Tibial artery (tissue), 4 donors: ENCODE measurements at regions not wholly inside any gene's neighbourhood (a gene's known extent, or its start where the extent isn't known, plus 50 kb on each side); places are given as distances from the start of the nearest gene placed in this dataset.

Experiments
- DNase-seq, 2 donors: peaks; one replicate each; pipeline ENCODE4 v3.0.0-alpha.2; 2019
- H3K27ac ChIP-seq, 2 donors: fragments of 200-600 bp; sonication (generic) in 1 of 2; 1 replicate in 1 of 2; 2 replicates in 1 of 2; pipeline ENCODE4 v1.5.1; 2018 to 2019; ENCODE audit warnings: mild to moderate bottlenecking in 1 of 2
- H3K27me3 ChIP-seq, 2 donors: fragments of 200-600 bp; sonication (generic) in 1 of 2; one replicate each; pipeline versions ENCODE4 v1.5.1 to v1.6.0; 2016 to 2019
- H3K36me3 ChIP-seq, 3 donors: fragments of 200-600 bp; sonication (generic) in 2 of 3; one replicate each; pipeline ENCODE4 v1.5.1; 2016 to 2019; ENCODE audit warnings: mild to moderate bottlenecking in 2 of 3
- H3K4me1 ChIP-seq, 4 donors: fragments of 200-600 bp; sonication (generic) in 2 of 4; 1 replicate in 3 of 4; 2 replicates in 1 of 4; pipeline ENCODE4 v1.5.1; 2016 to 2019
- H3K4me3 ChIP-seq, 2 donors: fragments of 200-600 bp; sonication (generic) in 1 of 2; 1 replicate in 1 of 2; 2 replicates in 1 of 2; pipeline ENCODE4 v1.5.1; 2018 to 2019; ENCODE audit warnings: mild to moderate bottlenecking in 2 of 2
- H3K9me3 ChIP-seq, 3 donors: fragments of 200-600 bp; sonication (generic) in 1 of 3; one replicate each; pipeline ENCODE4 v1.5.1; 2016 to 2019
- intact Hi-C: fragments of 100-400 bp; cut with DNase I; formaldehyde crosslinking; loops from one replicate; pipeline ENCODE4 v1.15.0; 2023; ENCODE audit warnings: low total_unique reads
- TF ChIP-seq, protein P1 (sequence below), 2 experiments: fragments of 200-600 bp in 1 of 2; fragments of 450-650 bp in 1 of 2; IDR thresholded peaks; one replicate each; pipeline ENCODE4 v1.5.1; 2017 to 2019; ENCODE audit warnings: antibody characterized with exemption in 2 of 2, mild to moderate bottlenecking in 1 of 2, moderate library complexity in 1 of 2

DNA sequence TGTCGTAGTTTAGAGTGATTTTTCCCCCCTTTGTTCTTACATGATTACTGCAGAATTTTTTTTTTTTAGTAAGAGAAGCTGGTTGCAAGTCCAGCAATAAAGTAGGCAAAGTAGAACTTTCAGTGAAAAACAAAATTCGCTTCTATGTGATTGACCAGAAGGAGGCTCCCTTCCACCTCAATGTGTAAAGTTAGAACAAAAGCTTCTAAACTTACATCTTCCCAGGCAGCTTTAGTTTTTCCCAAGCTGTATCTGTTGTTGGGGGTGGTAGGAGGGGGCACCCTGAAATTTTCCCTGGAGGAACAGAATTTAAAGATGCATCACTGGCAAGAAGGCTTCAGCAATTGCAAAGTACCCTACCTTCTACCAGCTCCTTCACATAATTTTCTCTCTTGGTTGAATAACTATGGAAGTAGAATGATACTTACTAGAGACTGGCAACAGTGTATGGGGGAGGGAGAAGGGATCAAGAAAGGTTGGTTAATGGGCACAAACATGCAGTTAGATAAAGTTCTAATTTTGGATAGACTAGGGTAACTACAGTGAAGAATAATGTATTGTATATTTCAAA, 87.3 kb upstream of the E2F7 start:
- H3K36me3 ChIP-seq = no peaks in the 10 kb centered on the region
- no peak overlapping the region for H3K4me3 ChIP-seq
- no peaks in the 10 kb centered on the region for H3K4me1 ChIP-seq
- no peak overlapping the region for H3K27ac ChIP-seq
- TF ChIP-seq, protein P1, sequence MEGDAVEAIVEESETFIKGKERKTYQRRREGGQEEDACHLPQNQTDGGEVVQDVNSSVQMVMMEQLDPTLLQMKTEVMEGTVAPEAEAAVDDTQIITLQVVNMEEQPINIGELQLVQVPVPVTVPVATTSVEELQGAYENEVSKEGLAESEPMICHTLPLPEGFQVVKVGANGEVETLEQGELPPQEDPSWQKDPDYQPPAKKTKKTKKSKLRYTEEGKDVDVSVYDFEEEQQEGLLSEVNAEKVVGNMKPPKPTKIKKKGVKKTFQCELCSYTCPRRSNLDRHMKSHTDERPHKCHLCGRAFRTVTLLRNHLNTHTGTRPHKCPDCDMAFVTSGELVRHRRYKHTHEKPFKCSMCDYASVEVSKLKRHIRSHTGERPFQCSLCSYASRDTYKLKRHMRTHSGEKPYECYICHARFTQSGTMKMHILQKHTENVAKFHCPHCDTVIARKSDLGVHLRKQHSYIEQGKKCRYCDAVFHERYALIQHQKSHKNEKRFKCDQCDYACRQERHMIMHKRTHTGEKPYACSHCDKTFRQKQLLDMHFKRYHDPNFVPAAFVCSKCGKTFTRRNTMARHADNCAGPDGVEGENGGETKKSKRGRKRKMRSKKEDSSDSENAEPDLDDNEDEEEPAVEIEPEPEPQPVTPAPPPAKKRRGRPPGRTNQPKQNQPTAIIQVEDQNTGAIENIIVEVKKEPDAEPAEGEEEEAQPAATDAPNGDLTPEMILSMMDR (IDR thresholded peaks at IDR 0.05) = peak in 1 of 2 experiments; percentile 17
- intact Hi-C loops = no loop called here
- no peaks in the 10 kb centered on the region for H3K27me3 ChIP-seq
- H3K9me3 ChIP-seq = no peaks in the 10 kb centered on the region
- no peak for DNase-seq

GRCh38 chr12:77151030-77151429, 85.7 kb upstream of the E2F7 start:
- no peak for DNase-seq
- intact Hi-C loops = no loop called here
- H3K27ac ChIP-seq = no peak overlapping the region
- no peaks in the 10 kb centered on the region for H3K4me1 ChIP-seq
- TF ChIP-seq, protein P1 (IDR thresholded peaks at IDR 0.05) = no peak
- H3K27me3 ChIP-seq = no peaks in the 10 kb centered on the region
- H3K4me3 ChIP-seq = no peak overlapping the region
- no peaks in the 10 kb centered on the region for H3K9me3 ChIP-seq
- no peaks in the 10 kb centered on the region for H3K36me3 ChIP-seq

- H3K4me3 ChIP-seq = no peak overlapping the region
- no peaks in the 10 kb centered on the region for H3K36me3 ChIP-seq
- no peak overlapping the region for H3K27ac ChIP-seq
- no peaks in the 10 kb centered on the region for H3K9me3 ChIP-seq
- no peaks in the 10 kb centered on the region for H3K27me3 ChIP-seq
- intact Hi-C loops = no loop called here
- TF ChIP-seq, protein P1 (IDR thresholded peaks at IDR 0.05) = no peak
- no peak for DNase-seq
- H3K4me1 ChIP-seq = no peaks in the 10 kb centered on the region
Observed at GRCh38 chr12:77133566-77133965, 68.2 kb upstream of the E2F7 start.

DNA sequence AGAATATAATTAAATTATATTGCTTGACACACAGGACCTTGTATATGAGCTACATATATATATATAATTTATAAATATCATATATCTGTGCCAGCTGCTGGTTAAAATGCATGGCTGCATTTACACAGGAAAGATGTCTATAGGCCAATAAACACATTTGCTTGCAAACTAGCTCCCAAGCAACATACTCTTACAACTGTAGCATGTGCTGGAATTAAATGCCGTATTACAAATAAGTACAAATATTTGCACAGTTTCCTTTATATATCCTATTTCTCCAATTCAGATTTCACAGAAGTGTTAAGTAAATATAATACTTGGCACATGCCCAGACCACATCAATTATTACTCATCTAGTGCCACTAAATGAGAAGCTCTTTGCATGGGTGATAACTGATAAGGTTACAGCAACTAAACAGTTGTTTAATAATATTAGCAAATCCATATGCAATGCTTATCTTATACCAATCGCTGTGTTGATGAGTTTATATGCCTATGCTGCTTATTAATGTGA, 66.7 kb upstream of the E2F7 start:
- intact Hi-C loops = no loop called here
- Histone ChIP-seq H3K4me3 (no peak overlapping the region), H3K4me1 (no peaks in the 10 kb centered on the region), H3K27me3 (no peaks in the 10 kb centered on the region), H3K36me3 (no peaks in the 10 kb centered on the region), H3K27ac (no peak overlapping the region), H3K9me3 (no peaks in the 10 kb centered on the region)
- DNase-seq = no peak
- TF ChIP-seq, protein P1 (IDR thresholded peaks at IDR 0.05) = no peak

DNA sequence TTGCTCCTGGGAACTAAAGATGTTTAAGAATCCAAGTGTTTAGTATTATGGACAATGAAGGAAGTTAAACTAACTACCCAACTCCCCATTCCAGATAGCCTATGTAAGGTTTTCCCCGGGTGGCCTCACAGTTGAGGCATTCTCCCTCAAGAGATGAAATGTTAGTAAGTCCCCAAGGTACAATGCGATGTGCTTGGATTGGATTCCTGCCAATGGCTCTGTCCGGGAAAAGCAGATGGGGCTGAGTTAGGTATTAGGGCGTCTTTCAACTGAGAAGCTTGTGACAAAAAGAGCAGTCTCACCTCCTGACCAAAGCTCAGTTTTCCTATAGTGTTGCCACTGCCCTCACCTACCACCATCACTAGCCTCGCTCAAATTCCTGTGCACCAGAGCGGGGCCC, 64.8 kb upstream of the E2F7 start:
- no peak overlapping the region for H3K4me3 ChIP-seq
- TF ChIP-seq, protein P1 (IDR thresholded peaks at IDR 0.05) = no peak
- intact Hi-C loops = no loop called here

DNA sequence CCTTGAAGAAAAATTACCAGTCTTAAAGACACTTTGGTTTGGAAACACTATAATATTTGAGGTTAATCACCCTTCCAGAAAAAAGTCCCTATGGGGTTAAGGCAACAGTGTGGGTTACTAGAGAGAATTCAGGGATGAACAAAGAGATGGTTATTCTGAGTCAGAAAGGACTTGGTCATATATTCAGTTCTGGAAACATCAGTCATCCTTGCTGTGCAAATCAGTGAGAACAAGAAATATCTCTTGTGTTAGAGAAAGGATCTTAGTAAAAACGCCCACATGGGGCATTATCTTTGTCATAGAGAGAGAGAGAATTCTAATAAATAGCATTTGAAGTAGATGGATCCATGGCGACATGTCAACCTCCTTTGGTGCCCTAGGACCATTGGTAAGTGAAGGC, 59.4 kb upstream of the E2F7 start:
- Histone ChIP-seq H3K36me3 (no peaks in the 10 kb centered on the region), H3K4me1 (no peaks in the 10 kb centered on the region), H3K27me3 (no peaks in the 10 kb centered on the region), H3K4me3 (no peak overlapping the region), H3K27ac (no peak overlapping the region), H3K9me3 (no peaks in the 10 kb centered on the region)
- TF ChIP-seq, protein P1 (IDR thresholded peaks at IDR 0.05) = no peak
- intact Hi-C loops = no loop called here
- DNase-seq = no peak

More for the DNA sequence above, 64.8 kb upstream of the E2F7 start:
- Histone ChIP-seq H3K27me3 (no peaks in the 10 kb centered on the region), H3K36me3 (no peaks in the 10 kb centered on the region), H3K27ac (no peak overlapping the region), H3K9me3 (no peaks in the 10 kb centered on the region), H3K4me1 (no peaks in the 10 kb centered on the region)
- DNase-seq = no peak
